ENCODE measurements at regions not wholly inside any gene's neighbourhood (a gene's known extent, or its start where the extent isn't known, plus 50 kb on each side); places are given as distances from the start of the nearest gene placed in this dataset.

GRCh38 chr2:43111788-43112554 is 114.4 kb downstream of the ZFP36L2 start:
- no peak for TF ChIP-seq CTCF (IDR thresholded peaks at IDR 0.05; ENCODE audit: extremely low read depth, missing control alignments)
- no peak for DNase-seq (ENCODE audit: low spot score)

- no peak for DNase-seq (ENCODE audit: low spot score)
- no peak for TF ChIP-seq CTCF (IDR thresholded peaks at IDR 0.05; ENCODE audit: extremely low read depth, missing control alignments)
Observed at GRCh38 chr2:43110442-43110871, 115.9 kb downstream of the ZFP36L2 start.

- DNase-seq (ENCODE audit: low spot score): no peak
- TF ChIP-seq CTCF (IDR thresholded peaks at IDR 0.05; ENCODE audit: extremely low read depth, missing control alignments): no peak
Observed at GRCh38 chr2:43109261-43109743, 117.1 kb downstream of the ZFP36L2 start.

GRCh38 chr2:43107679-43108078 is 118.7 kb downstream of the ZFP36L2 start:
- TF ChIP-seq CTCF (IDR thresholded peaks at IDR 0.05; ENCODE audit: extremely low read depth, missing control alignments): no peak
- DNase-seq (ENCODE audit: low spot score): no peak

- no peak for TF ChIP-seq CTCF (IDR thresholded peaks at IDR 0.05; ENCODE audit: extremely low read depth, missing control alignments)
- no peak for DNase-seq (ENCODE audit: low spot score)
Observed at GRCh38 chr2:43106559-43107527, 119.6 kb downstream of the ZFP36L2 start.

GRCh38 chr2:43105586-43106558 is 120.5 kb downstream of the ZFP36L2 start:
- no peak for TF ChIP-seq CTCF (IDR thresholded peaks at IDR 0.05; ENCODE audit: extremely low read depth, missing control alignments)
- peak; percentile 77 for DNase-seq (ENCODE audit: low spot score)

Measured in GM20000 (cell line).